ENCODE measurements at regions not wholly inside any gene's neighbourhood (a gene's known extent, or its start where the extent isn't known, plus 50 kb on each side); places are given as distances from the start of the nearest gene placed in this dataset.

- no peak for TF ChIP-seq EZH2 (IDR thresholded peaks at IDR 0.05; ENCODE audit: low read length)
- TF ChIP-seq CTCF (optimal IDR thresholded peaks at IDR 0.05 in 1 of 3, IDR thresholded peaks at IDR 0.05 in 1 of 3, conservative IDR thresholded peaks at IDR 0.05 in 1 of 3; ENCODE audit: extremely low read depth in 1 of 3, insufficient read depth in 2 of 3, low read length in 3 of 3), result no peak
These were observed 912.6 kb downstream of the GATA3 start for GRCh38 chr10:8967061-8967460.
